Brain microvascular endothelial cell (primary cell): ENCODE measurements at regions not wholly inside any gene's neighbourhood (a gene's known extent, or its start where the extent isn't known, plus 50 kb on each side); places are given as distances from the start of the nearest gene placed in this dataset.

Source experiments
- DNase-seq: peaks from one replicate; pipeline ENCODE4 v3.0.0-alpha.2; 2020
- H3K27ac ChIP-seq: fragments of 250-450 bp; sonication (Bioruptor Pico); 2 replicates; pipeline ENCODE4 v1.5.1; 2020; ENCODE audit warnings: mild to moderate bottlenecking, moderate library complexity
- H3K27me3 ChIP-seq: fragments of 250-450 bp; sonication (Bioruptor Pico); replicated peaks from 2 replicates; pipeline ENCODE4 v1.5.1; 2020; ENCODE audit warnings: mild to moderate bottlenecking
- H3K36me3 ChIP-seq: fragments of 250-450 bp; sonication (Bioruptor Pico); replicated peaks from 2 replicates; pipeline ENCODE4 v1.5.1; 2020; ENCODE audit warnings: mild to moderate bottlenecking
- H3K4me3 ChIP-seq: 2 replicates; pipeline ENCODE4 v1.5.1; 2011; ENCODE audit warnings: low read depth, mild to moderate bottlenecking, control low read depth, low read length, moderate library complexity
- in situ Hi-C: cut with HindIII; loops from 2 replicates; pipeline ENCODE4 v1.10.0; 2017; ENCODE audit warnings: low sequenced_read_pairs, low pct_ligation_motif_present
- TF ChIP-seq, protein P1 (sequence below): IDR thresholded peaks from 2 replicates; pipeline ENCODE4 v1.5.1; 2011; ENCODE audit warnings: low read depth, mild to moderate bottlenecking, moderate library complexity, low read length, control low read depth, inconsistent platforms; ENCODE audit errors: missing control alignments

GRCh38 chr7:138237995-138238394, 161.7 kb downstream of the AKR1D1 start:
- in situ Hi-C loops: no loop called here

GRCh38 chr7:138238734-138239659, 162.7 kb downstream of the AKR1D1 start:
- in situ Hi-C loops: no loop called here
- TF ChIP-seq, protein P1, sequence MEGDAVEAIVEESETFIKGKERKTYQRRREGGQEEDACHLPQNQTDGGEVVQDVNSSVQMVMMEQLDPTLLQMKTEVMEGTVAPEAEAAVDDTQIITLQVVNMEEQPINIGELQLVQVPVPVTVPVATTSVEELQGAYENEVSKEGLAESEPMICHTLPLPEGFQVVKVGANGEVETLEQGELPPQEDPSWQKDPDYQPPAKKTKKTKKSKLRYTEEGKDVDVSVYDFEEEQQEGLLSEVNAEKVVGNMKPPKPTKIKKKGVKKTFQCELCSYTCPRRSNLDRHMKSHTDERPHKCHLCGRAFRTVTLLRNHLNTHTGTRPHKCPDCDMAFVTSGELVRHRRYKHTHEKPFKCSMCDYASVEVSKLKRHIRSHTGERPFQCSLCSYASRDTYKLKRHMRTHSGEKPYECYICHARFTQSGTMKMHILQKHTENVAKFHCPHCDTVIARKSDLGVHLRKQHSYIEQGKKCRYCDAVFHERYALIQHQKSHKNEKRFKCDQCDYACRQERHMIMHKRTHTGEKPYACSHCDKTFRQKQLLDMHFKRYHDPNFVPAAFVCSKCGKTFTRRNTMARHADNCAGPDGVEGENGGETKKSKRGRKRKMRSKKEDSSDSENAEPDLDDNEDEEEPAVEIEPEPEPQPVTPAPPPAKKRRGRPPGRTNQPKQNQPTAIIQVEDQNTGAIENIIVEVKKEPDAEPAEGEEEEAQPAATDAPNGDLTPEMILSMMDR: no peak
- no peak overlapping the region for H3K4me3 ChIP-seq

More at GRCh38 chr7:138237995-138238394, 161.7 kb downstream of the AKR1D1 start:
- TF ChIP-seq, protein P1: no peak
- no peak overlapping the region for H3K27ac ChIP-seq
- H3K4me3 ChIP-seq: no peak overlapping the region
- no peaks in the 10 kb centered on the region for H3K36me3 ChIP-seq
- DNase-seq: no peak
- no peaks in the 10 kb centered on the region for H3K27me3 ChIP-seq

DNA sequence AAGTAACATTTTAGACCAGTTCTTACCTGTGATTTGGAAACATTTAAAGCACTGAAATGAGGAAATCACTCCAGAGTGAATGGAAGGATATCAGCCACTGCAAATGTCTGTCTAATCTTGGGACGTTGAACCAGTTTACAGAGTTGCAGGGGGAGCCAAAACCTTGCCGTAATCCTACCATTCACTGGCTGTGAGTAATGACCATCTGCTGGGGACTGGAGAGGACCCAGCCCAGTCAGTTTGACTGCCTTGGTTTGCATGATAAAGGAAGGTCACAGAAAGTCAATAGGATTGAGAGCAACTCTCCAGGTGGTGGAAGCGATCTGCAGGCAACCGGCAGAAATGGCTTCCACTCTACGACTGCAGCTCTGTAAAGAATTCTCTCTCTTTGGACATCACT, 167.2 kb downstream of the AKR1D1 start:
- H3K27me3 ChIP-seq: no peaks in the 10 kb centered on the region
- in situ Hi-C loops: no loop called here
- no peaks in the 10 kb centered on the region for H3K36me3 ChIP-seq
- H3K4me3 ChIP-seq: no peak overlapping the region
- DNase-seq: no peak
- H3K27ac ChIP-seq: no peak overlapping the region
- TF ChIP-seq, protein P1: no peak

More at GRCh38 chr7:138238734-138239659, 162.7 kb downstream of the AKR1D1 start:
- no peak for DNase-seq
- Histone ChIP-seq H3K27ac (no peak overlapping the region), H3K36me3 (no peaks in the 10 kb centered on the region), H3K27me3 (no peaks in the 10 kb centered on the region)

DNA sequence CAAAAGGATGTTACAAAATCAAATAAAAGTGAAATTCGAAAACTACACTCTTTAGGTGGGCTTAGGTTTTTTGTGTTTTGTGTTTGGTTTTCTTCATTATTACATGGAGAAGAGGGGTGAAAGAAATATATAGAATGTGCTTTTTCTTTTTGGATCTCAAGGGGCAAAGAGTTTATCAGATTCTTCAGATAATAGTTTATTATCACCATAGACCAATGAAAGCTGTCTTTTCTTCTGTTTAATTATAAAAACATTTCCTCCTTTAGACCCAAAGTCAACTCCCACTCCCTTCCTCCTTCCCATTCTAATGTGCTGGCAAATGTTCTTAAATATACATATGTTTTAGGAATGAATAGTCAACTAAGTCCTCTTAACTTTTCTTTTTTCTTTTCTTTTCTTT, 167.6 kb downstream of the AKR1D1 start:
- in situ Hi-C loops: no loop called here
- no peaks in the 10 kb centered on the region for H3K36me3 ChIP-seq
- H3K4me3 ChIP-seq: no peak overlapping the region
- no peak overlapping the region for H3K27ac ChIP-seq
- DNase-seq: no peak
- no peaks in the 10 kb centered on the region for H3K27me3 ChIP-seq
- TF ChIP-seq, protein P1: no peak

GRCh38 chr7:138244606-138245005, 168.3 kb downstream of the AKR1D1 start:
- in situ Hi-C loops: no loop called here
- DNase-seq: no peak
- TF ChIP-seq, protein P1: no peak
- Histone ChIP-seq H3K4me3 (no peak overlapping the region), H3K36me3 (no peaks in the 10 kb centered on the region), H3K27me3 (no peaks in the 10 kb centered on the region), H3K27ac (no peak overlapping the region)
